HEK293 (cell line): ENCODE measurements at regions not wholly inside any gene's neighbourhood (a gene's known extent, or its start where the extent isn't known, plus 50 kb on each side); places are given as distances from the start of the nearest gene placed in this dataset.

Experiments
- CTCF ChIA-PET: fragments of 350-600 bp; formaldehyde crosslinking; extraction: SDS; loops from one replicate; lab custom pipeline; 2021; ENCODE audit warnings: antibody characterized with exemption; lab: Yijun Ruan, JAX
- POLR2A ChIA-PET: fragments of 300-600 bp; formaldehyde crosslinking; extraction: SDS; loops from one replicate; lab custom pipeline; 2020; ENCODE audit warnings: antibody characterized with exemption, inconsistent platforms; lab: Yijun Ruan, JAX
- H3K27ac ChIP-seq: fragments of 200-500 bp; sonication (Bioruptor generic); 2 replicates; pipeline ENCODE4 v1.5.1; 2014; ENCODE audit warnings: low read depth, low read length, control low read depth, inconsistent platforms; ENCODE audit errors: extremely low read depth
- H3K36me3 ChIP-seq, 2 experiments: fragments of 200-500 bp in 1 of 2; sonication (Bioruptor generic) in 1 of 2; 1 replicate in 1 of 2; 2 replicates in 1 of 2; pipeline ENCODE4 v1.5.1; 2014 to 2017; ENCODE audit warnings: inconsistent platforms in 2 of 2, low read length in 2 of 2; ENCODE audit not compliant: control insufficient read depth in 2 of 2, insufficient read depth in 1 of 2
- H3K4me1 ChIP-seq: fragments of 200-500 bp; sonication (Bioruptor generic); 2 replicates; pipeline ENCODE4 v1.5.1; 2014; ENCODE audit warnings: mild to moderate bottlenecking, low read length, inconsistent platforms; ENCODE audit not compliant: control insufficient read depth, insufficient read depth
- H3K4me3 ChIP-seq: 2 replicates; pipeline ENCODE4 v1.5.1; 2011; ENCODE audit warnings: low read depth, mild to moderate bottlenecking, control low read depth, low read length, moderate library complexity
- H3K9me3 ChIP-seq: fragments of 200-500 bp; sonication (Bioruptor generic); 2 replicates; pipeline ENCODE4 v1.5.1; 2014; ENCODE audit warnings: low read depth, low read length, inconsistent platforms; ENCODE audit not compliant: control insufficient read depth, insufficient read depth
- GFI1B ChIP-seq: fragments of 450-650 bp; formaldehyde crosslinking; IDR thresholded peaks from 2 replicates; pipeline ENCODE4 v1.5.1; 2016; ENCODE audit warnings: missing biosample characterization, missing genetic modification characterization
- GLI2 ChIP-seq: fragments of 450-650 bp; formaldehyde crosslinking; IDR thresholded peaks from 2 replicates; pipeline ENCODE4; 2017; ENCODE audit warnings: missing biosample characterization, missing genetic modification characterization, low read depth, borderline replicate concordance
- KLF16 ChIP-seq: fragments of 450-650 bp; formaldehyde crosslinking; IDR thresholded peaks from 2 replicates; pipeline ENCODE4 v1.5.1; 2017; ENCODE audit warnings: missing biosample characterization, missing genetic modification characterization
- ZBTB21 ChIP-seq: fragments of 450-650 bp; formaldehyde crosslinking; IDR thresholded peaks from 2 replicates; pipeline ENCODE4 v1.5.1; 2017; ENCODE audit warnings: missing biosample characterization, missing genetic modification characterization
- ZBTB48 ChIP-seq: fragments of 450-650 bp; formaldehyde crosslinking; IDR thresholded peaks from 2 replicates; pipeline ENCODE4 v1.5.1; 2016; ENCODE audit warnings: missing biosample characterization, missing genetic modification characterization
- ZNF223 ChIP-seq: fragments of 450-650 bp; formaldehyde crosslinking; IDR thresholded peaks from 2 replicates; pipeline ENCODE4 v1.5.1; 2016; ENCODE audit warnings: missing biosample characterization, missing genetic modification characterization
- ZNF239 ChIP-seq: fragments of 450-650 bp; formaldehyde crosslinking; IDR thresholded peaks from 2 replicates; pipeline ENCODE4 v1.5.1; 2016; ENCODE audit warnings: missing biosample characterization, missing genetic modification characterization
- ZNF266 ChIP-seq: fragments of 450-650 bp; formaldehyde crosslinking; IDR thresholded peaks from 2 replicates; pipeline ENCODE4 v1.5.1; 2016; ENCODE audit warnings: missing biosample characterization, missing genetic modification characterization, low read depth
- ZNF311 ChIP-seq: fragments of 450-650 bp; formaldehyde crosslinking; IDR thresholded peaks from 2 replicates; pipeline ENCODE4 v1.5.1; 2017; ENCODE audit warnings: missing biosample characterization, missing genetic modification characterization, borderline replicate concordance
- ZNF391 ChIP-seq: fragments of 450-650 bp; formaldehyde crosslinking; IDR thresholded peaks from 2 replicates; pipeline ENCODE4 v1.5.1; 2016; ENCODE audit warnings: low read depth, missing biosample characterization, missing genetic modification characterization, borderline replicate concordance
- ZNF404 ChIP-seq: fragments of 450-650 bp; formaldehyde crosslinking; IDR thresholded peaks from 2 replicates; pipeline ENCODE4 v1.5.1; 2017; ENCODE audit warnings: missing biosample characterization, missing genetic modification characterization
- ZNF473 ChIP-seq: fragments of 450-650 bp; formaldehyde crosslinking; IDR thresholded peaks from 2 replicates; pipeline ENCODE4 v1.5.1; 2017; ENCODE audit warnings: missing biosample characterization, missing genetic modification characterization
- ZNF830 ChIP-seq: fragments of 450-650 bp; IDR thresholded peaks from 2 replicates; pipeline ENCODE4 v1.5.0; 2018; ENCODE audit warnings: missing biosample characterization, missing genetic modification characterization, low read depth, mild to moderate bottlenecking, moderate library complexity
- TF ChIP-seq, protein P1 (sequence below): fragments of 450-650 bp; formaldehyde crosslinking; IDR thresholded peaks from 2 replicates; pipeline ENCODE4 v1.5.1; 2017; ENCODE audit warnings: missing biosample characterization, missing genetic modification characterization
- TF ChIP-seq, protein P2 (sequence below): fragments of 450-650 bp; formaldehyde crosslinking; IDR thresholded peaks from 2 replicates; pipeline ENCODE4 v1.5.1; 2016; ENCODE audit warnings: missing biosample characterization, missing genetic modification characterization
- TF ChIP-seq, protein P3 (sequence below): fragments of 450-650 bp; formaldehyde crosslinking; IDR thresholded peaks from 2 replicates; pipeline ENCODE4 v1.5.1; 2017; ENCODE audit warnings: missing biosample characterization, missing genetic modification characterization
- TF ChIP-seq, protein P4 (sequence below): fragments of 450-650 bp; formaldehyde crosslinking; IDR thresholded peaks from 2 replicates; pipeline ENCODE4 v1.5.1; 2016; ENCODE audit warnings: missing biosample characterization, missing genetic modification characterization
- TF ChIP-seq, protein P5 (sequence below): fragments of 450-650 bp; formaldehyde crosslinking; IDR thresholded peaks from 2 replicates; pipeline ENCODE4 v1.5.1; 2017; ENCODE audit warnings: missing biosample characterization, missing genetic modification characterization
- TF ChIP-seq, protein P6 (sequence below): fragments of 450-650 bp; formaldehyde crosslinking; IDR thresholded peaks from 2 replicates; pipeline ENCODE4 v1.5.1; 2016; ENCODE audit warnings: missing biosample characterization, missing genetic modification characterization

DNA sequence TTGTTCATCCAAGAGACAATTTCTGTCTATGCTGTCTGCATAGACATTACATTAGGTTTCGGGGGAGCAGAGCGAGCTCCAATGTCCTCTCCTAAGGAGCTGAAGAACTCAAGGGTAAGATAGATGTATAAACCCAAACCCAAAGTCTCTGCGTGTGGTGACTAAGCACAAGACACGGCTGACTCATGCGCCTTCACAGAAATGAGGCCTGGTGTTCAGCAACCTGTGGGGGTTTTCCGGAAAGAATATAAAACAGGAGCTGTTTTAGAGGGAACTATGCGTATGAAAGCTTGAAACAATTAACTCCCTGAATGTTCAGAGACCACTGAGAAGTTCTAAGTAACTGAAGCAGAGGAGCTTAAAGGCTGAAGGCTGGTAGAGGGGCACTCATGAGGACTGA lies 154.7 kb downstream of the SOX11 start (continued):
- no peak for TF ChIP-seq ZNF473 (tag by site-specific recombination)
- TF ChIP-seq, all 188 proteins: peak for 0

DNA sequence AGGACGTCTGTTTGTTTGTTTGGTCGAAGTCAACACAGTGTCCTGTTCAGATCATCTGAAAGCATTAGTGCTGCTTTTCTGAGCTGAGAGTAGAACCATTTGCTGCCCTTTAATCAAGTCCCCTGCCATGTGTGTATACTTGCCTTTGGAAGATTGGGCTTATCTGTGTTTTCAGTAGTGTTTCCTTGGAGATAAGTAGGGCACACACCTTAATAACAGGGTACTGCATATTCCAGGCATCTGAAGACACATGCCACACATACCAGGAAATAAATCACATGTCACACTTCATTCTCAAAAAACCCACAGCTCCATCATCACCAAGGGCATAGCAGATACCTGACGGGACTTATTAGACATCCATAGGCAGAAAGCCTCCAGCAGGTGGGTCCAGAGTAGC lies 157.4 kb downstream of the SOX11 start:
- TF ChIP-seq, protein P1, sequence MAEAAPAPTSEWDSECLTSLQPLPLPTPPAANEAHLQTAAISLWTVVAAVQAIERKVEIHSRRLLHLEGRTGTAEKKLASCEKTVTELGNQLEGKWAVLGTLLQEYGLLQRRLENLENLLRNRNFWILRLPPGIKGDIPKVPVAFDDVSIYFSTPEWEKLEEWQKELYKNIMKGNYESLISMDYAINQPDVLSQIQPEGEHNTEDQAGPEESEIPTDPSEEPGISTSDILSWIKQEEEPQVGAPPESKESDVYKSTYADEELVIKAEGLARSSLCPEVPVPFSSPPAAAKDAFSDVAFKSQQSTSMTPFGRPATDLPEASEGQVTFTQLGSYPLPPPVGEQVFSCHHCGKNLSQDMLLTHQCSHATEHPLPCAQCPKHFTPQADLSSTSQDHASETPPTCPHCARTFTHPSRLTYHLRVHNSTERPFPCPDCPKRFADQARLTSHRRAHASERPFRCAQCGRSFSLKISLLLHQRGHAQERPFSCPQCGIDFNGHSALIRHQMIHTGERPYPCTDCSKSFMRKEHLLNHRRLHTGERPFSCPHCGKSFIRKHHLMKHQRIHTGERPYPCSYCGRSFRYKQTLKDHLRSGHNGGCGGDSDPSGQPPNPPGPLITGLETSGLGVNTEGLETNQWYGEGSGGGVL (tag by site-specific recombination): no peak
- TF ChIP-seq ZBTB48 (tag by site-specific recombination): no peak
- TF ChIP-seq, all 188 proteins: peak for 0
- POLR2A ChIA-PET: no interaction called here
- Histone ChIP-seq H3K36me3 (no peaks in the 10 kb centered on the region), H3K9me3 (no peaks in the 10 kb centered on the region), H3K4me3 (no peak overlapping the region), H3K4me1 (no peaks in the 10 kb centered on the region), H3K27ac (no peak overlapping the region)
- CTCF ChIA-PET: interaction anchor here (0.7 kb wide), 1 partner anchor 723 kb away, joined by 4 read pairs; no protein-coding TSS in a partner anchor

DNA sequence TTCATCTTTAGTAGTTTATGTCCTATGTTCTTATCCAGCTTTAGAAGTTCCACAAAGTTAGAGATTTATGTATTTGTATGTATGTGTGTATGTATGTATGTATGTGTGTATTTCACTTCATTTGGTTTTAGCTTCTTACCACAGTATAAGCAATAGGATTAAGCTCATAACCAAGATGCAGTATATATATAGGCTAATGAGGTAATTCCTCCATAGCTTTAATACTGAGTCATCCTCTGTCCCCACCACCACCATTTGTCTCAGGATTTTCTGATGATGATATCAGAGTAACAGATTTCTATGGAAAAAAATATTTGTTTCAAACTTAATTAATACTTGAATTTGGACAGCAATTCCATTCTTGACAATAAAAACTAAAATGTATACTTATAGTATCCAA lies 159.2 kb downstream of the SOX11 start:
- Histone ChIP-seq H3K36me3 (no peaks in the 10 kb centered on the region), H3K4me3 (no peak overlapping the region), H3K4me1 (no peaks in the 10 kb centered on the region), H3K9me3 (no peaks in the 10 kb centered on the region), H3K27ac (no peak overlapping the region)
- ChIA-PET POLR2A (interaction anchor here (0.5 to 0.8 kb wide), 2 partner anchors 63 to 146 kb away, joined by 4 to 7 read pairs; no protein-coding TSS in a partner anchor), CTCF (interaction anchor here (0.5 kb wide), 1 partner anchor 57 kb away, joined by 3 read pairs; no protein-coding TSS in a partner anchor)
- no peak for TF ChIP-seq GFI1B
- no peak for TF ChIP-seq ZNF404
- TF ChIP-seq, protein P2, sequence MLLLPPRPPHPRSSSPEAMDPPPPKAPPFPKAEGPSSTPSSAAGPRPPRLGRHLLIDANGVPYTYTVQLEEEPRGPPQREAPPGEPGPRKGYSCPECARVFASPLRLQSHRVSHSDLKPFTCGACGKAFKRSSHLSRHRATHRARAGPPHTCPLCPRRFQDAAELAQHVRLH: no peak
- TF ChIP-seq ZBTB21 (tag by site-specific recombination): no peak
- no peak for TF ChIP-seq ZNF223 (tag by site-specific recombination)
- no peak for TF ChIP-seq ZNF266
- TF ChIP-seq ZNF391: no peak
- TF ChIP-seq, protein P3, sequence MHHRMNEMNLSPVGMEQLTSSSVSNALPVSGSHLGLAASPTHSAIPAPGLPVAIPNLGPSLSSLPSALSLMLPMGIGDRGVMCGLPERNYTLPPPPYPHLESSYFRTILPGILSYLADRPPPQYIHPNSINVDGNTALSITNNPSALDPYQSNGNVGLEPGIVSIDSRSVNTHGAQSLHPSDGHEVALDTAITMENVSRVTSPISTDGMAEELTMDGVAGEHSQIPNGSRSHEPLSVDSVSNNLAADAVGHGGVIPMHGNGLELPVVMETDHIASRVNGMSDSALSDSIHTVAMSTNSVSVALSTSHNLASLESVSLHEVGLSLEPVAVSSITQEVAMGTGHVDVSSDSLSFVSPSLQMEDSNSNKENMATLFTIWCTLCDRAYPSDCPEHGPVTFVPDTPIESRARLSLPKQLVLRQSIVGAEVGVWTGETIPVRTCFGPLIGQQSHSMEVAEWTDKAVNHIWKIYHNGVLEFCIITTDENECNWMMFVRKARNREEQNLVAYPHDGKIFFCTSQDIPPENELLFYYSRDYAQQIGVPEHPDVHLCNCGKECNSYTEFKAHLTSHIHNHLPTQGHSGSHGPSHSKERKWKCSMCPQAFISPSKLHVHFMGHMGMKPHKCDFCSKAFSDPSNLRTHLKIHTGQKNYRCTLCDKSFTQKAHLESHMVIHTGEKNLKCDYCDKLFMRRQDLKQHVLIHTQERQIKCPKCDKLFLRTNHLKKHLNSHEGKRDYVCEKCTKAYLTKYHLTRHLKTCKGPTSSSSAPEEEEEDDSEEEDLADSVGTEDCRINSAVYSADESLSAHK (tag by site-specific recombination): no peak
- TF ChIP-seq KLF16 (tag by site-specific recombination): no peak
- TF ChIP-seq ZNF311: no peak
- TF ChIP-seq, protein P4, sequence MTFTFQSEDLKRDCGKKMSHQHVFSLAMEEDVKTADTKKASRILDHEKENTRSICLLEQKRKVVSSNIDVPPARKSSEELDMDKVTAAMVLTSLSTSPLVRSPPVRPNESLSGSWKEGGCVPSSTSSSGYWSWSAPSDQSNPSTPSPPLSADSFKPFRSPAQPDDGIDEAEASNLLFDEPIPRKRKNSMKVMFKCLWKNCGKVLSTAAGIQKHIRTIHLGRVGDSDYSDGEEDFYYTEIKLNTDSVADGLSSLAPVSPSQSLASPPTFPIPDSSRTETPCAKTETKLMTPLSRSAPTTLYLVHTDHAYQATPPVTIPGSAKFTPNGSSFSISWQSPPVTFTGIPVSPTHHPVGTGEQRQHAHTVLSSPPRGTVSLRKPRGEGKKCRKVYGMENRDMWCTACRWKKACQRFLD (tag by site-specific recombination): no peak
- TF ChIP-seq, protein P5, sequence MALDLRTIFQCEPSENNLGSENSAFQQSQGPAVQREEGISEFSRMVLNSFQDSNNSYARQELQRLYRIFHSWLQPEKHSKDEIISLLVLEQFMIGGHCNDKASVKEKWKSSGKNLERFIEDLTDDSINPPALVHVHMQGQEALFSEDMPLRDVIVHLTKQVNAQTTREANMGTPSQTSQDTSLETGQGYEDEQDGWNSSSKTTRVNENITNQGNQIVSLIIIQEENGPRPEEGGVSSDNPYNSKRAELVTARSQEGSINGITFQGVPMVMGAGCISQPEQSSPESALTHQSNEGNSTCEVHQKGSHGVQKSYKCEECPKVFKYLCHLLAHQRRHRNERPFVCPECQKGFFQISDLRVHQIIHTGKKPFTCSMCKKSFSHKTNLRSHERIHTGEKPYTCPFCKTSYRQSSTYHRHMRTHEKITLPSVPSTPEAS (tag by site-specific recombination): no peak
- TF ChIP-seq, protein P6, sequence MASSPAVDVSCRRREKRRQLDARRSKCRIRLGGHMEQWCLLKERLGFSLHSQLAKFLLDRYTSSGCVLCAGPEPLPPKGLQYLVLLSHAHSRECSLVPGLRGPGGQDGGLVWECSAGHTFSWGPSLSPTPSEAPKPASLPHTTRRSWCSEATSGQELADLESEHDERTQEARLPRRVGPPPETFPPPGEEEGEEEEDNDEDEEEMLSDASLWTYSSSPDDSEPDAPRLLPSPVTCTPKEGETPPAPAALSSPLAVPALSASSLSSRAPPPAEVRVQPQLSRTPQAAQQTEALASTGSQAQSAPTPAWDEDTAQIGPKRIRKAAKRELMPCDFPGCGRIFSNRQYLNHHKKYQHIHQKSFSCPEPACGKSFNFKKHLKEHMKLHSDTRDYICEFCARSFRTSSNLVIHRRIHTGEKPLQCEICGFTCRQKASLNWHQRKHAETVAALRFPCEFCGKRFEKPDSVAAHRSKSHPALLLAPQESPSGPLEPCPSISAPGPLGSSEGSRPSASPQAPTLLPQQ (tag by site-specific recombination): no peak
- TF ChIP-seq ZNF830 (tag by site-specific recombination): no peak
- TF ChIP-seq ZNF239 (tag by site-specific recombination): no peak
- TF ChIP-seq GLI2 (tag by site-specific recombination): no peak
